ENCODE measurements at regions not wholly inside any gene's neighbourhood (a gene's known extent, or its start where the extent isn't known, plus 50 kb on each side); places are given as distances from the start of the nearest gene placed in this dataset.

DNA sequence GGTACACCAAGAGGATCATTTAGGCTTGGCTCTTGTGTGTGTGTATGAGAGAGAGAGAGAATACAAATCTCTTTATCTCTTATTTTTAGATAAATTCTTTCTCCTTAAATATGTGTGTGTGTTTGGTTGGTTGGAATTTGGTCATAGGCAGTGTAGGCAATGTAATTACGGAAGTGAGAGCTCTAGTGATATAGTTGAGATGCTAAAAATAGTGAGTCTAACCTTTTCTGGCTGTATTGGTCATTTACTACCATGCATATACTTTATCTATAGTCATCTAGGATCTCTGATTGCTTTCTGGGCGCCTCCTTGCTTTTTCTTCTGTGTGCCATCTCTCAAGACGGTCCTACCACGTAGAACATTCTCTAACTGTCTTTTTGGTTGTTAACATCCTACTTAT, 250.2 kb downstream of the NUF2 start:
- Histone ChIP-seq H3K9me3 (ENCODE audit: low read depth, low read length) (no peaks in the 10 kb centered on the region), H3K27me3 (ENCODE audit: insufficient read depth, low read length) (no peaks in the 10 kb centered on the region), H2AFZ (ENCODE audit: low read length) (no peak overlapping the region), H3K4me2 (ENCODE audit: insufficient read depth, low read length) (no peak overlapping the region), H3K27ac (ENCODE audit: low read depth, low read length) (no peak overlapping the region), H3K36me3 (ENCODE audit: insufficient read depth, low read length) (no peaks in the 10 kb centered on the region), H4K20me1 (ENCODE audit: insufficient read depth, low read length) (no peaks in the 10 kb centered on the region), H3K79me2 (ENCODE audit: insufficient read depth, low read length) (no peaks in the 10 kb centered on the region), H3K4me1 (ENCODE audit: insufficient read depth, low read length) (no peaks in the 10 kb centered on the region), H3K4me3 (ENCODE audit: insufficient read depth, low read length) (no peak overlapping the region)
- DNase-seq (ENCODE audit: insufficient read length, low spot score, missing footprints): no peak
- TF ChIP-seq, protein P1, sequence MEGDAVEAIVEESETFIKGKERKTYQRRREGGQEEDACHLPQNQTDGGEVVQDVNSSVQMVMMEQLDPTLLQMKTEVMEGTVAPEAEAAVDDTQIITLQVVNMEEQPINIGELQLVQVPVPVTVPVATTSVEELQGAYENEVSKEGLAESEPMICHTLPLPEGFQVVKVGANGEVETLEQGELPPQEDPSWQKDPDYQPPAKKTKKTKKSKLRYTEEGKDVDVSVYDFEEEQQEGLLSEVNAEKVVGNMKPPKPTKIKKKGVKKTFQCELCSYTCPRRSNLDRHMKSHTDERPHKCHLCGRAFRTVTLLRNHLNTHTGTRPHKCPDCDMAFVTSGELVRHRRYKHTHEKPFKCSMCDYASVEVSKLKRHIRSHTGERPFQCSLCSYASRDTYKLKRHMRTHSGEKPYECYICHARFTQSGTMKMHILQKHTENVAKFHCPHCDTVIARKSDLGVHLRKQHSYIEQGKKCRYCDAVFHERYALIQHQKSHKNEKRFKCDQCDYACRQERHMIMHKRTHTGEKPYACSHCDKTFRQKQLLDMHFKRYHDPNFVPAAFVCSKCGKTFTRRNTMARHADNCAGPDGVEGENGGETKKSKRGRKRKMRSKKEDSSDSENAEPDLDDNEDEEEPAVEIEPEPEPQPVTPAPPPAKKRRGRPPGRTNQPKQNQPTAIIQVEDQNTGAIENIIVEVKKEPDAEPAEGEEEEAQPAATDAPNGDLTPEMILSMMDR (IDR thresholded peaks at IDR 0.05; ENCODE audit: extremely low read depth, low read depth, low read length): no peak

DNA sequence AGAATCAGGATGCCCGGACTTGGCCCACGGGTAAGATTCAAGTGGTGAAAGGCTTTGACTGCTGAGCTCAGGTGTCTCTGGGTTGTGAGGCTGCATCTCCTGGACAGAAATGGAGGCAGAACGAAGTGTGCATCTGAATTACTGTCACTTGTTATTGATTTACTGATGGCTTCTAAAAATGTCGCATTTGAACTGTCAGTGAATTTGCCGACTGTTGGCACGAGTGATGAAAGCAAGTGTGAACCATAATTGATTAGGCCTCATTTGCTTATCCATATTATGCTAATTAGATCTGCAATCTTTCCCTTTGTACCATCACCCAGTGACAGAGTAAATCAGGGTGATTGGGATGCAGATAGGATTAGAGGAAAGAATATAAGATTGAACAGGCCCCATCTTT, 252.4 kb downstream of the NUF2 start:
- H2AFZ ChIP-seq (ENCODE audit: low read length): no peak overlapping the region

DNA sequence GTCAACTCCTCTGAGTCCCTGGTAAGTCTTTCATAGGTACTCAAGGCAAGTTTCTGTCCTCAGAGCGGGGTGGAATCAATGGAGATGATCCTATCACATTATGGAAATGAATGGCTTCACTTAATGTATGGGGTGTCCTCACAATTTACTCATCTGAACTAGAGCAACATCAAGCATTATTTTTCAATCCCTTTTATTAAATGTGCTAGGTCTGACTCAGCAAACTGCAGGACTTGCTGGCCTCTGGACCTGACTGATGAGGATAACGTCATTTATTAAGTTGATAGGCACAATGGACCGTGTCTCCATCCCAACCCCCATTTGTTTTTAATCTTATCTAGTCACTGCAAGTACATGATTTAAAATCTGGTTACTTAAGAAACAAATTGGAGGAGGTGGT, 259.2 kb downstream of the NUF2 start:
- no peak overlapping the region for H2AFZ ChIP-seq (ENCODE audit: low read length)

More for the DNA sequence above, 252.4 kb downstream of the NUF2 start:
- no peaks in the 10 kb centered on the region for H3K27me3 ChIP-seq (ENCODE audit: insufficient read depth, low read length)
- H3K36me3 ChIP-seq (ENCODE audit: insufficient read depth, low read length): no peaks in the 10 kb centered on the region
- TF ChIP-seq, protein P1 (IDR thresholded peaks at IDR 0.05; ENCODE audit: extremely low read depth, low read depth, low read length): no peak
- H3K4me2 ChIP-seq (ENCODE audit: insufficient read depth, low read length): no peak overlapping the region
- H4K20me1 ChIP-seq (ENCODE audit: insufficient read depth, low read length): no peaks in the 10 kb centered on the region
- no peaks in the 10 kb centered on the region for H3K4me1 ChIP-seq (ENCODE audit: insufficient read depth, low read length)
- H3K4me3 ChIP-seq (ENCODE audit: insufficient read depth, low read length): no peak overlapping the region
- H3K27ac ChIP-seq (ENCODE audit: low read depth, low read length): no peak overlapping the region
- DNase-seq (ENCODE audit: insufficient read length, low spot score, missing footprints): no peak
- H3K9me3 ChIP-seq (ENCODE audit: low read depth, low read length): no peaks in the 10 kb centered on the region
- no peaks in the 10 kb centered on the region for H3K79me2 ChIP-seq (ENCODE audit: insufficient read depth, low read length)

DNA sequence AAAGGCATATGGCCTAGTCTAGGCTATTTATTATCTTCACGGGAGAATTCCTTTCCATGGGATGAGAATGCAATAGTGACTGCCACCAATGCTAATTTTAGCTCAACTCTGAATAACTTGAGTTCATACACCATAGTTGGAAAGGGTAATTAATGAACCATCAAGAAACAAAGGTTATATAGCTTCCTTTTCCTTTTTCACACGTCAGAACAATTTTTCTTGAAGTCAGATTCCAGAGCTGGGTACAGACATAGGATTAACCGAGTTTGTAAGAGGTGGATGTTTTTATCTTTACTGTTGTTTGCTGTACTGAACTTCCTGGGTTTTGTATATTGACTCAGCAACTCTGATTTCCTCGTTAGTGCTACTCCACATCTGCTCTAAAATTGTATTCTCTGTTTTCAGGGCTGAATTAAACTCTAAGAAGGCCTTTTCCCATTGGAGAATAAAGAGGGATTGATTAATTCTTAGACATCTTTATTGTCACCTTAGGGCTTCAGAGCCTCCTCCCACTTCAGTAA, 262.0 kb downstream of the NUF2 start:
- no peak for DNase-seq (ENCODE audit: insufficient read length, low spot score, missing footprints)
- Histone ChIP-seq H3K4me1 (ENCODE audit: insufficient read depth, low read length) (no peaks in the 10 kb centered on the region), H2AFZ (ENCODE audit: low read length) (no peak overlapping the region)

More for the DNA sequence above, 259.2 kb downstream of the NUF2 start:
- TF ChIP-seq, protein P1 (IDR thresholded peaks at IDR 0.05; ENCODE audit: extremely low read depth, low read depth, low read length): no peak
- DNase-seq (ENCODE audit: insufficient read length, low spot score, missing footprints): no peak
- H4K20me1 ChIP-seq (ENCODE audit: insufficient read depth, low read length): no peaks in the 10 kb centered on the region
- no peak overlapping the region for H3K27ac ChIP-seq (ENCODE audit: low read depth, low read length)
- H3K4me2 ChIP-seq (ENCODE audit: insufficient read depth, low read length): no peak overlapping the region
- H3K4me3 ChIP-seq (ENCODE audit: insufficient read depth, low read length): no peak overlapping the region
- no peaks in the 10 kb centered on the region for H3K4me1 ChIP-seq (ENCODE audit: insufficient read depth, low read length)
- no peaks in the 10 kb centered on the region for H3K79me2 ChIP-seq (ENCODE audit: insufficient read depth, low read length)
- H3K9me3 ChIP-seq (ENCODE audit: low read depth, low read length): no peaks in the 10 kb centered on the region
- no peaks in the 10 kb centered on the region for H3K36me3 ChIP-seq (ENCODE audit: insufficient read depth, low read length)
- no peaks in the 10 kb centered on the region for H3K27me3 ChIP-seq (ENCODE audit: insufficient read depth, low read length)

More for the DNA sequence above, 262.0 kb downstream of the NUF2 start:
- Histone ChIP-seq H3K36me3 (ENCODE audit: insufficient read depth, low read length) (no peaks in the 10 kb centered on the region), H3K79me2 (ENCODE audit: insufficient read depth, low read length) (no peaks in the 10 kb centered on the region), H4K20me1 (ENCODE audit: insufficient read depth, low read length) (no peaks in the 10 kb centered on the region), H3K4me3 (ENCODE audit: insufficient read depth, low read length) (no peak overlapping the region), H3K4me2 (ENCODE audit: insufficient read depth, low read length) (no peak overlapping the region), H3K9me3 (ENCODE audit: low read depth, low read length) (no peaks in the 10 kb centered on the region), H3K27me3 (ENCODE audit: insufficient read depth, low read length) (no peaks in the 10 kb centered on the region), H3K27ac (ENCODE audit: low read depth, low read length) (no peak overlapping the region)
- TF ChIP-seq, protein P1 (IDR thresholded peaks at IDR 0.05; ENCODE audit: extremely low read depth, low read depth, low read length): no peak
